ENCODE measurements at regions not wholly inside any gene's neighbourhood (a gene's known extent, or its start where the extent isn't known, plus 50 kb on each side); places are given as distances from the start of the nearest gene placed in this dataset.
A peak's percentile ranks its signal among the peaks of the same experiment; 100 is the strongest.

GRCh38 chr20:57880571-57880892 lies 170.7 kb upstream of the PMEPA1 start:
- Mint-ChIP-seq H3K27ac (peak overlapping the region; percentile 97 to 99 (median 98)), H3K4me1 (peaks cover 73% of the 10 kb centered on the region), H3K9me3 (no peaks in the 10 kb centered on the region), H3K4me3 (peak overlapping the region; percentile 5 to 32 (median 7)), H3K36me3 (ENCODE audit: low read depth) (no peaks in the 10 kb centered on the region), H3K27me3 (ENCODE audit: low read depth) (no peaks in the 10 kb centered on the region)
- TF ChIP-seq CTCF (IDR thresholded peaks at IDR 0.05; ENCODE audit: unreplicated experiment in 3 of 3), result no peak

- peak overlapping the region; percentile 5 to 63 (median 32) for H3K4me3 Mint-ChIP-seq
- no peaks in the 10 kb centered on the region for H3K9me3 Mint-ChIP-seq
- H3K27ac Mint-ChIP-seq, result peak overlapping the region; percentile 97 to 99 (median 98)
- TF ChIP-seq CTCF (IDR thresholded peaks at IDR 0.05; ENCODE audit: unreplicated experiment in 3 of 3), result no peak
- peaks cover 73% of the 10 kb centered on the region for H3K4me1 Mint-ChIP-seq
- peaks cover 4% of the 10 kb centered on the region for H3K27me3 Mint-ChIP-seq (ENCODE audit: low read depth)
- H3K36me3 Mint-ChIP-seq (ENCODE audit: low read depth), result no peaks in the 10 kb centered on the region
These were observed 170.2 kb upstream of the PMEPA1 start for GRCh38 chr20:57879779-57880570.

- no peak for TF ChIP-seq CTCF (IDR thresholded peaks at IDR 0.05; ENCODE audit: unreplicated experiment in 3 of 3)
- peaks cover 4% of the 10 kb centered on the region for H3K27me3 Mint-ChIP-seq (ENCODE audit: low read depth)
- H3K4me1 Mint-ChIP-seq, result peaks cover 72% of the 10 kb centered on the region
- H3K27ac Mint-ChIP-seq, result peak overlapping the region; percentile 97 to 99 (median 98)
- H3K9me3 Mint-ChIP-seq, result no peaks in the 10 kb centered on the region
- peak overlapping the region; percentile 36 to 71 (median 63) for H3K4me3 Mint-ChIP-seq
- H3K36me3 Mint-ChIP-seq (ENCODE audit: low read depth), result no peaks in the 10 kb centered on the region
These were observed 169.6 kb upstream of the PMEPA1 start for GRCh38 chr20:57879437-57879778.

- H3K9me3 Mint-ChIP-seq, result no peaks in the 10 kb centered on the region
- peaks cover 4% of the 10 kb centered on the region for H3K27me3 Mint-ChIP-seq (ENCODE audit: low read depth)
- peaks cover 67% of the 10 kb centered on the region for H3K4me1 Mint-ChIP-seq
- H3K36me3 Mint-ChIP-seq (ENCODE audit: low read depth), result no peaks in the 10 kb centered on the region
- TF ChIP-seq CTCF (IDR thresholded peaks at IDR 0.05; ENCODE audit: unreplicated experiment in 3 of 3), result no peak
- peak overlapping the region; percentile 36 to 71 (median 63) for H3K4me3 Mint-ChIP-seq
- H3K27ac Mint-ChIP-seq, result peak overlapping the region; percentile 97 to 99 (median 98)
These were observed 169.1 kb upstream of the PMEPA1 start for GRCh38 chr20:57878786-57879424.

GRCh38 chr20:57877995-57878394 lies 168.2 kb upstream of the PMEPA1 start:
- peak overlapping the region in 1 of 3 experiments; percentile 19 for H3K4me3 Mint-ChIP-seq
- H3K36me3 Mint-ChIP-seq (ENCODE audit: low read depth), result no peaks in the 10 kb centered on the region
- H3K27me3 Mint-ChIP-seq (ENCODE audit: low read depth), result peaks cover 4% of the 10 kb centered on the region
- TF ChIP-seq CTCF (IDR thresholded peaks at IDR 0.05; ENCODE audit: unreplicated experiment in 3 of 3), result no peak
- H3K9me3 Mint-ChIP-seq, result no peaks in the 10 kb centered on the region
- peaks cover 58% of the 10 kb centered on the region for H3K4me1 Mint-ChIP-seq
- peak overlapping the region; percentile 97 to 99 (median 98) for H3K27ac Mint-ChIP-seq
